ENCODE measurements at regions not wholly inside any gene's neighbourhood (a gene's known extent, or its start where the extent isn't known, plus 50 kb on each side); places are given as distances from the start of the nearest gene placed in this dataset.

GRCh38 chr1:244159646-244160045 lies 108.6 kb downstream of the ZBTB18 start:
- DNase-seq (ENCODE audit: low spot score) = no peak
- Histone ChIP-seq H3K4me3 (no peak overlapping the region), H3K27ac (no peak overlapping the region), H3K4me1 (peaks cover 5% of the 10 kb centered on the region), H3F3A (ENCODE audit: low read depth) (no peaks in the 10 kb centered on the region), H3K9ac (no peak overlapping the region), H4K20me1 (ENCODE audit: low read depth) (no peaks in the 10 kb centered on the region), H3K36me3 (no peaks in the 10 kb centered on the region), H2AFZ (replicated peaks) (no peak overlapping the region), H3K79me2 (ENCODE audit: low read depth) (no peaks in the 10 kb centered on the region), H3K4me2 (no peak overlapping the region), H3K9me3 (ENCODE audit: low read depth) (no peaks in the 10 kb centered on the region), H3K27me3 (no peaks in the 10 kb centered on the region)
- TF ChIP-seq EZH2phosphoT487 (IDR thresholded peaks at IDR 0.05) (no peak), EZH2 (IDR thresholded peaks at IDR 0.05) (no peak), CTCF (IDR thresholded peaks at IDR 0.05) (no peak)
- Mint-ChIP-seq H3K27me3 (ENCODE audit: insufficient read depth, low read depth) (no peaks in the 10 kb centered on the region), H3K27ac (no peak overlapping the region), H3K4me3 (no peak overlapping the region), H3K36me3 (no peaks in the 10 kb centered on the region), H3K9me3 (peaks cover 3% of the 10 kb centered on the region), H3K4me1 (peaks cover 29% of the 10 kb centered on the region)

- DNase-seq (ENCODE audit: low spot score) = no peak
- Histone ChIP-seq H3K9ac (no peak overlapping the region), H2AFZ (replicated peaks) (no peak overlapping the region), H3K27me3 (no peaks in the 10 kb centered on the region), H3K4me3 (no peak overlapping the region), H3K27ac (no peak overlapping the region), H3K79me2 (ENCODE audit: low read depth) (no peaks in the 10 kb centered on the region), H3K36me3 (no peaks in the 10 kb centered on the region), H3F3A (ENCODE audit: low read depth) (no peaks in the 10 kb centered on the region), H4K20me1 (ENCODE audit: low read depth) (no peaks in the 10 kb centered on the region), H3K4me1 (no peaks in the 10 kb centered on the region), H3K4me2 (no peak overlapping the region), H3K9me3 (ENCODE audit: low read depth) (no peaks in the 10 kb centered on the region)
- Mint-ChIP-seq H3K36me3 (no peaks in the 10 kb centered on the region), H3K27ac (no peak overlapping the region), H3K4me1 (peaks cover 22% of the 10 kb centered on the region), H3K27me3 (ENCODE audit: insufficient read depth, low read depth) (no peaks in the 10 kb centered on the region), H3K9me3 (peaks cover 3% of the 10 kb centered on the region), H3K4me3 (no peak overlapping the region)
- TF ChIP-seq CTCF (IDR thresholded peaks at IDR 0.05) (no peak), EZH2 (IDR thresholded peaks at IDR 0.05) (no peak), EZH2phosphoT487 (IDR thresholded peaks at IDR 0.05) (no peak)
These were observed 109.6 kb downstream of the ZBTB18 start for GRCh38 chr1:244160455-244161235.

GRCh38 chr1:244161236-244161510 lies 110.1 kb downstream of the ZBTB18 start:
- Histone ChIP-seq H3K27ac (no peak overlapping the region), H3K79me2 (ENCODE audit: low read depth) (no peaks in the 10 kb centered on the region), H3K36me3 (no peaks in the 10 kb centered on the region), H3K4me2 (no peak overlapping the region), H3K9ac (no peak overlapping the region), H4K20me1 (ENCODE audit: low read depth) (no peaks in the 10 kb centered on the region), H2AFZ (replicated peaks) (no peak overlapping the region), H3K4me1 (no peaks in the 10 kb centered on the region), H3K4me3 (no peak overlapping the region), H3F3A (ENCODE audit: low read depth) (no peaks in the 10 kb centered on the region), H3K27me3 (no peaks in the 10 kb centered on the region), H3K9me3 (ENCODE audit: low read depth) (no peaks in the 10 kb centered on the region)
- no peak for DNase-seq (ENCODE audit: low spot score)
- Mint-ChIP-seq H3K36me3 (no peaks in the 10 kb centered on the region), H3K4me1 (peaks cover 17% of the 10 kb centered on the region), H3K27me3 (ENCODE audit: insufficient read depth, low read depth) (peaks cover under 1% of the 10 kb centered on the region), H3K4me3 (no peak overlapping the region), H3K9me3 (peaks cover 3% of the 10 kb centered on the region), H3K27ac (no peak overlapping the region)
- TF ChIP-seq EZH2 (IDR thresholded peaks at IDR 0.05) (no peak), CTCF (IDR thresholded peaks at IDR 0.05) (no peak), EZH2phosphoT487 (IDR thresholded peaks at IDR 0.05) (no peak)

Measured in neural progenitor cell (in vitro differentiated cells).